HG03095 (cell line): ENCODE measurements at regions not wholly inside any gene's neighbourhood (a gene's known extent, or its start where the extent isn't known, plus 50 kb on each side); places are given as distances from the start of the nearest gene placed in this dataset.
"Not testable (repeated sequence)": the region's sequence is repeated elsewhere in the genome, so short reads cannot be mapped to it uniquely, and the experiment has no call there.

Source experiments
- ATAC-seq: cut with Tn5 transposase; IDR thresholded peaks from one replicate; pipeline ENCODE4 v1.9.1; 2021; ENCODE audit warnings: moderate library complexity; ENCODE audit not compliant: unreplicated experiment

- ATAC-seq, result no peak
Measured at GRCh38 chr20:40284611-40285010, 404.4 kb downstream of the MAFB start.

GRCh38 chr20:40283689-40284088 lies 405.3 kb downstream of the MAFB start:
- no peak for ATAC-seq

- ATAC-seq, result no peak
Measured at GRCh38 chr20:40282941-40283340, 406.1 kb downstream of the MAFB start.

- no peak for ATAC-seq
Measured at GRCh38 chr20:40282541-40282940, 406.5 kb downstream of the MAFB start.

GRCh38 chr20:40280616-40281015 lies 408.4 kb downstream of the MAFB start:
- no peak for ATAC-seq

GRCh38 chr20:40279390-40279789 lies 409.6 kb downstream of the MAFB start:
- ATAC-seq, result no peak

- ATAC-seq, result no peak
Measured at GRCh38 chr20:40278673-40279072, 410.4 kb downstream of the MAFB start.

- no peak for ATAC-seq
Measured at GRCh38 chr20:40276301-40276700, 412.7 kb downstream of the MAFB start.

- no peak for ATAC-seq
Measured at GRCh38 chr20:40275738-40276137, 413.3 kb downstream of the MAFB start.

GRCh38 chr20:40274912-40275533 lies 414.0 kb downstream of the MAFB start:
- no peak for ATAC-seq

GRCh38 chr20:40269274-40269673 lies 419.8 kb downstream of the MAFB start:
- ATAC-seq, result not testable (repeated sequence)

GRCh38 chr20:40268321-40269075 lies 420.5 kb downstream of the MAFB start:
- no peak for ATAC-seq

GRCh38 chr20:40265825-40266533 lies 423.1 kb downstream of the MAFB start:
- ATAC-seq, result no peak

- ATAC-seq, result no peak
Measured at GRCh38 chr20:40262219-40262618, 426.8 kb downstream of the MAFB start.

GRCh38 chr20:40258931-40259330 lies 430.1 kb downstream of the MAFB start:
- ATAC-seq, result no peak

- no peak for ATAC-seq
Measured at GRCh38 chr20:40257763-40258162, 431.3 kb downstream of the MAFB start.

- ATAC-seq, result no peak
Measured at GRCh38 chr20:40255365-40255764, 433.7 kb downstream of the MAFB start.

GRCh38 chr20:40254023-40254772 lies 434.8 kb downstream of the MAFB start:
- ATAC-seq, result no peak

GRCh38 chr20:40251284-40251932 lies 437.6 kb downstream of the MAFB start:
- no peak for ATAC-seq

- ATAC-seq, result no peak
Measured at GRCh38 chr20:40249805-40250204, 439.2 kb downstream of the MAFB start.

- ATAC-seq, result no peak
Measured at GRCh38 chr20:40245829-40246228, 443.2 kb downstream of the MAFB start.
